ENCODE measurements at regions not wholly inside any gene's neighbourhood (a gene's known extent, or its start where the extent isn't known, plus 50 kb on each side); places are given as distances from the start of the nearest gene placed in this dataset.

DNA sequence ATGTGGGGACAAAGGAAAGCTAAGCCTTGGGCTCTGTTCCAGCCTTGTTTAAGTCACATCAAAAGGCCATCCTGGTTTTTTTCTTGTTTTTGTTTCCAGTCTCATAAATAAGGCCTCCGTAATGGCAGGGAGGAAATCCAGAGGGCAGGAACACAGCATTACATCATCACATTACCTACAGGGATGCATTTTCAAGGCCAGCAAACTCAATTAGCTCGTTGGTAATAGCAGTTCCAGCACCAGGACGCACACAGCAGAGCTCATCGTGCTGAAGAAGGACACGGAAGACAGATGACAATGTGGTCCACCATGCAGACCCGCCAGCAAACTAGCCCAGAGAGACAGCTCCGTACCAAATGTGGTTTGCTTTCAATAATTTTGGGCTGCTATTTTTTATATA is 1209.2 kb downstream of the TYW1 start:
- TF ChIP-seq, protein P1, sequence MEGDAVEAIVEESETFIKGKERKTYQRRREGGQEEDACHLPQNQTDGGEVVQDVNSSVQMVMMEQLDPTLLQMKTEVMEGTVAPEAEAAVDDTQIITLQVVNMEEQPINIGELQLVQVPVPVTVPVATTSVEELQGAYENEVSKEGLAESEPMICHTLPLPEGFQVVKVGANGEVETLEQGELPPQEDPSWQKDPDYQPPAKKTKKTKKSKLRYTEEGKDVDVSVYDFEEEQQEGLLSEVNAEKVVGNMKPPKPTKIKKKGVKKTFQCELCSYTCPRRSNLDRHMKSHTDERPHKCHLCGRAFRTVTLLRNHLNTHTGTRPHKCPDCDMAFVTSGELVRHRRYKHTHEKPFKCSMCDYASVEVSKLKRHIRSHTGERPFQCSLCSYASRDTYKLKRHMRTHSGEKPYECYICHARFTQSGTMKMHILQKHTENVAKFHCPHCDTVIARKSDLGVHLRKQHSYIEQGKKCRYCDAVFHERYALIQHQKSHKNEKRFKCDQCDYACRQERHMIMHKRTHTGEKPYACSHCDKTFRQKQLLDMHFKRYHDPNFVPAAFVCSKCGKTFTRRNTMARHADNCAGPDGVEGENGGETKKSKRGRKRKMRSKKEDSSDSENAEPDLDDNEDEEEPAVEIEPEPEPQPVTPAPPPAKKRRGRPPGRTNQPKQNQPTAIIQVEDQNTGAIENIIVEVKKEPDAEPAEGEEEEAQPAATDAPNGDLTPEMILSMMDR (IDR thresholded peaks at IDR 0.05; ENCODE audit: low read length, missing control alignments): no peak
- no peak overlapping the region for H3K4me3 ChIP-seq (replicated peaks; ENCODE audit: low read depth, low read length)
- DNase-seq (ENCODE audit: low read depth): no peak

DNA sequence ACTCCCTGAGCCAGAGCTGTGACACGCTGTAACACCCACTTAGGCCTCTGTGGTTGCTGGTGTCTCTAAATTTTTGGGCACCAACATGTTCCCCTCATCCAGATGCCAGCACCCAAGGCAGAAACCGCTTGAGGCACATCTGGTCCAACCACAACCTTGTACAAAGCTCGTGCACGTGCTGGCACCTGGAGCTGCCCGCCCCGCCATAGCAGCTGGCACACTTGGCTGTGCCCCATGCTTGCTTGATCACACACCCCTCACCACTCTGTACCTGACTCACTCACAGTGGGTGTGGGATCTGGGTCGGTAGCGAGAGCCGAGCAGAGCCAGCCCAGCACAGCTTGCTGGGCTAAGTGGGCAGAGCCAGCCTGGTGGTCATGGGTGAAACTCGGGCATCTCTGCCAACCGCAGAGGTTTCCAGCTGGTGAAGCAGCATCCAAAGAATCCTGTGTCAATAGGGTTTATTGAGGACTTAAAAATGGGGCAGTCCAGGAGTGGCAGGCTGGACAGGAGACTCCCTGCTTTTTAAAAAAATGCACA is 1210.4 kb downstream of the TYW1 start:
- TF ChIP-seq, protein P1 (IDR thresholded peaks at IDR 0.05; ENCODE audit: low read length, missing control alignments): no peak
- H3K4me3 ChIP-seq (replicated peaks; ENCODE audit: low read depth, low read length): no peak overlapping the region
- DNase-seq (ENCODE audit: low read depth): no peak

DNA sequence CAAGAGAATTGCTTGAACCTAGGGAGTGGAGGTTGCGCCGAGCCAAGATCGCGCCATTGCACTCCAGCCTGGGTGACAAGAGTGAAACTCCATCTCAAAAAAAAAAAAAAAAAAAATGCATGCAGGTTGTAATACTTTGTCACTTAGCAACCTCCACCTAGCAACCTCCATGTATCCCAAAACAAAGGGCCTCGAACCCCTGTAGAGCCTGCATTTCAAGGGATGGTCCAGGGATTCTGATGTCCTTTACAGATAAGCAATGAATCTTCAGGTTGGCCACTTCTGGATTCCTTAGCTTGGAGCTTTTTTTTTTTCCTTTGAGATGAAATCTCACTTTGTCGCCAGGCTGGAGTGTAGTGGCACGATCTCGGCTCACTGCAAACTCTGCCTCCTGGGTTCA is 1211.0 kb downstream of the TYW1 start:
- TF ChIP-seq, protein P1 (IDR thresholded peaks at IDR 0.05; ENCODE audit: low read length, missing control alignments): no peak
- no peak for DNase-seq (ENCODE audit: low read depth)
- no peak overlapping the region for H3K4me3 ChIP-seq (replicated peaks; ENCODE audit: low read depth, low read length)

DNA sequence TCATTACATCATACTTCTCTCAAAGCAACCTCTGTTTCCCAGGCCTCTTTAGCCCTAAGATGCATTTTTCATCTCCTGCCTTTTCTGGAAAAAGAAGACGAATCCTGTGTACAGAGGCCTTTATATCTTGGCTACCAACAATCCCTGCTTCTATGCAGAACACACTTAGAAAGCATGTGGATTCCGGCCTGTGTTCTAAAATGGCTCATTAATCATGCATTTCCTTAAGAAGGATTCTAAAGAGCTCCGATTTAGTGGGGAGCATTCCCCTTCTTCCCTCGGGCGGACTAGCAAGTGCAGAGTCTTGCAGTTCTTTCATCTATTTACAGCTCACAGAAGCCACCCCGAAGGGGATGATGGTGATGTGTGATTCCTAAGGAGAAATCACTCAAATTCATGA is 1212.9 kb downstream of the TYW1 start:
- TF ChIP-seq, protein P1 (IDR thresholded peaks at IDR 0.05; ENCODE audit: low read length, missing control alignments): no peak
- DNase-seq (ENCODE audit: low read depth): no peak
- H3K4me3 ChIP-seq (replicated peaks; ENCODE audit: low read depth, low read length): no peak overlapping the region

DNA sequence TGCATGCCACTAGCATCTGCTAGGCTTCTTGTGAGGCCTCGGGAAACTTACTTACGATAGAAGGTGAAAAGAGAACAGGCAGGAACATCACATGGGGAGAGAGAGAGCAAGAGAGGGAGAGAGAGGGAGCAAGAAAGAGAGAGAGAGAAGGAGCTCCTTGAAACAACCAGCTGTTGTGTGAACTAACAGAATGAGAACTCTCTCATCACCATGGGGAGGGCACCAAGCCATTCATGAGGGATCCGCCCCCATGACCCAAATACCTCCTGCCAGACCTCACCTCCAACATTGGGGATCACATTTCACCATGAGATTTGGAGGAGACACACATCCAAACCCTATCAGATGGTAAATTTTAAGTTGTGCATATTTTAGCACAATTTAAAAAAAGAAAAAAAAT is 1217.2 kb downstream of the TYW1 start:
- TF ChIP-seq, protein P1 (IDR thresholded peaks at IDR 0.05; ENCODE audit: low read length, missing control alignments): no peak
- DNase-seq (ENCODE audit: low read depth): no peak

DNA sequence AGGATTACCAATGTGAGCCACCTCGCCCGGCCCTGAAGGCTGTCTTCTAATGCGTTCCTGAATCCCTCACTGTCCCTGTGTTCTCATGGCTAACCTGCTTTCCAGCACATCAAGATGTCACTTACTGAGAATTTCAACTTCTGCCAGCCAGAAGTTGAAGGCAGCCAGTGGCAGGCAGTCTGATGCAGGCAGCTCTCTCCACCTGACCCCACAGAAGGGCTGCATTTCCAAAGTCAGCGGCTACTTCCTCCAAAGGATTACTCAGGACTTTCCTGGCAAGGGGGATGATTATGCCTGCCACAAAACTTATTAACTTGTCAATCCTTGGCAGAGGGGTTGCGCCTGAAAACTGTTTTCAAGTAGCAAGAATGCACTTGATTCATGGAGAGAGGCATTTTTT is 1219.4 kb downstream of the TYW1 start:
- H3K4me3 ChIP-seq (replicated peaks; ENCODE audit: low read depth, low read length): no peak overlapping the region
- DNase-seq (ENCODE audit: low read depth): no peak
- TF ChIP-seq, protein P1 (IDR thresholded peaks at IDR 0.05; ENCODE audit: low read length, missing control alignments): no peak

More for the DNA sequence above, 1217.2 kb downstream of the TYW1 start:
- no peak overlapping the region for H3K4me3 ChIP-seq (replicated peaks; ENCODE audit: low read depth, low read length)

DNA sequence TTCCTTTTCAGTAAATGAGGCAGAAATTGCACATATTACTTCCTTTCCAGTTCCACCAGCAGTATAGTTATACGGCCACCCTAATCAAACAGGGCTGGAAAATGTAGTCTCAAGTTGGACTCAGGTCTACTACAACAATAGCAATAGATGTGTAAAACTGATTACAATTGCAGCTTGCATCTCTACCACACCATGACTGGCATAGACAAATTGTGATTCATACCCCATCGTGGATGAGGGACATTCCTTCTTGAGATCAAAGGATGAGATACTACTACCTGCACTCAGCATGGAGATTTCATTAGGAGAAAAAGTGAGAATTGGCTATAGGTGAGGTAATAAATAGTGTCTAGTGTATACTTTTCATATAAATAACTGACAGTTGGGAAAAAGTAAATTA is 1220.8 kb downstream of the TYW1 start:
- DNase-seq (ENCODE audit: low read depth): no peak
- TF ChIP-seq, protein P1 (IDR thresholded peaks at IDR 0.05; ENCODE audit: low read length, missing control alignments): no peak
- no peak overlapping the region for H3K4me3 ChIP-seq (replicated peaks; ENCODE audit: low read depth, low read length)
